Fibroblast of villous mesenchyme (primary cell): ENCODE measurements at regions not wholly inside any gene's neighbourhood (a gene's known extent, or its start where the extent isn't known, plus 50 kb on each side); places are given as distances from the start of the nearest gene placed in this dataset.

ENCODE experiments used
- DNase-seq: peaks from one replicate; pipeline ENCODE4 v3.0.0-alpha.2; 2010; ENCODE audit warnings: low read depth
- H3K4me3 ChIP-seq: 2 replicates; pipeline ENCODE4 v1.5.1; 2011; ENCODE audit warnings: low read depth, mild to moderate bottlenecking, low read length
- TF ChIP-seq, protein P1 (sequence below): IDR thresholded peaks from 2 replicates; pipeline ENCODE4 v1.5.1; 2012; ENCODE audit warnings: low read depth, mild to moderate bottlenecking, low read length; ENCODE audit not compliant: insufficient read depth

- no peak for DNase-seq
- TF ChIP-seq, protein P1, sequence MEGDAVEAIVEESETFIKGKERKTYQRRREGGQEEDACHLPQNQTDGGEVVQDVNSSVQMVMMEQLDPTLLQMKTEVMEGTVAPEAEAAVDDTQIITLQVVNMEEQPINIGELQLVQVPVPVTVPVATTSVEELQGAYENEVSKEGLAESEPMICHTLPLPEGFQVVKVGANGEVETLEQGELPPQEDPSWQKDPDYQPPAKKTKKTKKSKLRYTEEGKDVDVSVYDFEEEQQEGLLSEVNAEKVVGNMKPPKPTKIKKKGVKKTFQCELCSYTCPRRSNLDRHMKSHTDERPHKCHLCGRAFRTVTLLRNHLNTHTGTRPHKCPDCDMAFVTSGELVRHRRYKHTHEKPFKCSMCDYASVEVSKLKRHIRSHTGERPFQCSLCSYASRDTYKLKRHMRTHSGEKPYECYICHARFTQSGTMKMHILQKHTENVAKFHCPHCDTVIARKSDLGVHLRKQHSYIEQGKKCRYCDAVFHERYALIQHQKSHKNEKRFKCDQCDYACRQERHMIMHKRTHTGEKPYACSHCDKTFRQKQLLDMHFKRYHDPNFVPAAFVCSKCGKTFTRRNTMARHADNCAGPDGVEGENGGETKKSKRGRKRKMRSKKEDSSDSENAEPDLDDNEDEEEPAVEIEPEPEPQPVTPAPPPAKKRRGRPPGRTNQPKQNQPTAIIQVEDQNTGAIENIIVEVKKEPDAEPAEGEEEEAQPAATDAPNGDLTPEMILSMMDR = no peak
- no peak overlapping the region for H3K4me3 ChIP-seq
These were observed 585.0 kb downstream of the KIF4B start for GRCh38 chr5:155598552-155598951.

DNA sequence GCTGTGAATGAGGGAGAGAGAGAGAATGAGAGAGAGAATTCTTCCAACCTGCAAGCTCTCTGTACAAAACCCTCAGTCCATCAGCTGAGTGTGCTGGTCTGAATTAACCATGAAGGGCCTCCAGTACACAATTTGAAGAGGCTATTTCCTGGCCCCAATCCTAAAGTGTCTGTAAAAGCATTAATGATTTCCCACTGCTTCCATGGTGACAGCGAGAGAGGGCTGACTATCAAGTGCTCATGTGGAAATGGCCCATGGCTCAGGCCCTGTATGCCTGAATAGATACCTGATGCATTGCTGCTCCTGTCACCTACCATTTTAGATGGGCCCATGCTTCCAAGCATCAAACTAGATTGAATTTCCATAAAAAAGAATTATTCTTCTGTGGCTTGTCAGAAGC lies 592.4 kb downstream of the KIF4B start:
- TF ChIP-seq, protein P1 = no peak
- no peak overlapping the region for H3K4me3 ChIP-seq
- no peak for DNase-seq

DNA sequence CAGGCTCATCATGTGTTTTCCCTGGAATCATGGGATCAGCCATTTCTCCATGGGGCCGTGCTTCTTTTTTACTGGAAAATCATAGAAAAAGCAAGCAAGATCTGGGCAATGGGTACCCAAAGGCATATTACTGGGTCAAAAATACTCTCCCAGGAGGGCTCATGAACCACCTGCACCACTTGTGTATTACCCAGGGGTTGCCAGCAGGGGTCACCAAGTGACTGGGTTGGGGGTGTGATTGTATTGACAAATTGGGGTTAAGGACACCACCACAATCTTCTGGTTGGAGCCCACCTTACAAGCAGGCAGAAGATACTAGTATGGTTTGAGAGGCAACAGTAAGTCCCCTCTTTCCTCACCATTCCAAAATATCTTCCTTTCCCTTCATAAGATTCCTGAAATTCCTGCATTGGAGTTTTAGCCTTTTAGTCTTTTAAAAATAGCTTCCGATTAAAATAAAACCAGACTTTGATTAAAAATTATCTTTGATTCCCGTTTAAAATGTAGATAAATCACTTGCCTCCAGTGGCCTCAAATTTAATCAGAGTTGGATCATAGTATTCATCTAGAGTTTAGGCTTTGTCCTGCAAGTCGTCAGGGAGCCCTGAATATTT lies 603.3 kb downstream of the KIF4B start:
- TF ChIP-seq, protein P1 = peak; percentile 42
- H3K4me3 ChIP-seq = no peak overlapping the region
- DNase-seq = no peak

DNA sequence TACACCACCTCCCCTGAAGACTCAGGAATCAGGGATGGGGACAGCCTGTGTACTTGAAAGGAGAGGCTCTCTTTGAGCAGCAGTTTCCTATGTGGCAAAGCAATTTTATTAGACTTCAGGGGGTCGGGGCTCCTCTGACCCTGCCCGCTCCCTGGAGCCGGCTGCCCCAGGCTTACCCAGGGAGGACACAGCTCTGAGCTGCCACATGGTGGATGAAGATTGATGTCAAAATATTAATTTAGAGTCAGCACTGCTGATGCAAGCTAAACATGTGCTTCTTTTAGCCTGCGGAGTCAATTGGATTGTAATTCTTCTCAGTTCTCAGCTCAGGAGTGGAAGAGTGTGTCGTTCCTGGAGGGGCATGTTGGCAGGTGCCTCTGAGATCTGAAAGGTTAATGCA lies 606.1 kb downstream of the KIF4B start:
- DNase-seq = no peak
- no peak overlapping the region for H3K4me3 ChIP-seq
- TF ChIP-seq, protein P1 = no peak

GRCh38 chr5:155620821-155621410 lies 607.4 kb downstream of the KIF4B start:
- TF ChIP-seq, protein P1 = no peak
- H3K4me3 ChIP-seq = no peak overlapping the region
- DNase-seq = no peak

DNA sequence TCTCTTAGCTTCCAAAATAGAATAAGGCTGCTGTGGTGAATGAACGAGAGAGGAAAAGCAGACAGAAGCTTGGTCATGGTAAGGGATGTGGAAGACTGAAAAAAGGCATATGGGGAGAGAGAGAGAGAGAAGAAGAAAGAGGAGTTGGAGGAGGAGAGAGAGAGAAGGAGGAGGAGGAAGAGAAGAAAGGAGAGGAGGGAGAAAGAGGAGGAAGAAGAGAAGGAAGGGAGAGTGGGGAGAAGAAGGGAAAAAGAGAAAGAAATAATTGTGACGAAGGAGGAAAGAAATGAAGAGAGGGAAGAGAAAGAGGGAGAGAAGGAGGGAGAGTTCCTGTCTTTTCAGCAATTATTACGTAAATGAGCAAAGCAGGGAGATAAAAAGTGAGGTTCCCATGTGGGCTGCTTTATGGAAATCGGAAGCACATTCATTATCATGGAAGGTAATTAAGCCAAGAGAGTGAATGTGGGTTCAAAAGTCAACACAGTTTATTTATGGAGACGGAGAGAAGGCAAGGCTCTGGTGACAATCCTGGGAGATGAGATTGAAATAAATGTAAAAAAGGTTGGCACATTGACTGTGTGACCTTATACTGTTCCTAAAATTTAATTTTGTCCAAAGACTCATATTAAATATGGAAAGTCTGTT lies 611.2 kb downstream of the KIF4B start:
- TF ChIP-seq, protein P1 = no peak
- DNase-seq = no peak
- no peak overlapping the region for H3K4me3 ChIP-seq
